GM21367 (cell line): ENCODE measurements at regions not wholly inside any gene's neighbourhood (a gene's known extent, or its start where the extent isn't known, plus 50 kb on each side); places are given as distances from the start of the nearest gene placed in this dataset.

Source experiments
- ATAC-seq: cut with Tn5 transposase; IDR thresholded peaks from one replicate; pipeline ENCODE4 v1.9.1; 2021; ENCODE audit not compliant: unreplicated experiment

DNA sequence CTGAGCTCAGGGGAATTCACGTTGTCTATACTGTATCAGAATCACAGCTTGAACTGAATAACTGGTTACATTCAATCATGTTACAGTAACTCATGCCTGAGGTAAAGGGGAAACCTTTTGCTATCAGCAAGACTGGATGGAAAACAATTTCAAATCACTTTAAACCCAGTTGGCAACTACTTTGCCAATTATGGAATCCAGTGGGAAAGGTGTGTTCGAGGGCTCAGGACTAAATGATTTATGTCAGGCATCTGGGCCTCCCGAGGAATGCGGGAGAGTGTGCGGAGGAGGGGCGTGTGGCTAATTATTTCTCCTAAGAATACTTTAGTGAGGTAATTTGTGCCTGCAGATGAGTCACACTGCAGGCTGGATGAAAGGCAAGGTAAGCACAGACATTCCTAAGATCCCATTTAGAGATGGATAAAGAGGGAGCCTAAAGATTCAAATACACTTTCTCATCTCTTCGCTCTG, 100.1 kb downstream of the HRH4 start:
- ATAC-seq: no peak

DNA sequence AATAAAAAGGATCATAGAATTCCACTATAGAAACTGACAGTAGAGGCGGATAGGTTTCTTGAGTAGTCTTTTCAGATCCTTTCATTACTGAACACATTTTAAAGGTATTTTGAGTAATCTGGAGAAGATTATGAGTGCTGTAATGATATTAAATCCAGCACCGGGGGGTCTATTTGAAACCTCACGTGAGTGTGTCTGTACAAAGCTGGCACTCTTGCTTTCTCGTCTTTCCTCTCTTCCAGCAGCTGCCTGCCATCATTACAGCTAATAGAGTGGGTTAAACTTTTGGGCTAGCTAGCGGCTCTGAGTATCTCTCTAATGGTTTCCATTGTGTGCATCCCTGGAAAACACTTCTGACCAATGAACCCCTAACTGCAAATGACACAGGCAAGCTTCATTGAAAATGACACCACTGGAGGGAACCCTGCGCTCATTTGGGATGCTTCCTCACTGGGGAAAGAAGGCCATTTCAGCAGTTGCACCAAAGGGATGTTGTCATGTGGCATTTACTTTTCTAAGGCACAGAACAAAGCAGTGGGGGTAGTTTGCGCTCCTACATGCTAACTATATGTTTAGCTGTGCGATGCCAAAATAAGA, 101.0 kb downstream of the HRH4 start:
- ATAC-seq: no peak

DNA sequence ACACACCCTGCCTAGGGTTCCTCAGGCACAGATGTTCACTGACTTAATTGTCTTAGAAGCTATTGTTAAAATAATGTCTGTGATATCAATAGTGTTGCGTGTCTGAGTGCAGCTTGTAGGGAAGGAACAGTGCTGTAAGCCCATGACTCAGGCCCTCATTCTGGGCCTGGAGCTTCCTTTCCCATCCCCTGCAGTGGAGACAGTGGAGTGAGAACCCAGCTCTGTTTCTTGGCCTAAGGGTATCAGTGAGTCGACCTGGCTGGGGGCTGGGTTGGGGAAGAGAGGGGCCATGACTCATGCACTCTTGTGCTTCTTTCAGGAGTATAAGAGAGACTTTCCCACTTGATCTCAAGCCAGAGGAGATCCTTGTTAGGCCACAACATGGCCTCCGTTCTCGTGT, 106.8 kb downstream of the HRH4 start:
- ATAC-seq: no peak

DNA sequence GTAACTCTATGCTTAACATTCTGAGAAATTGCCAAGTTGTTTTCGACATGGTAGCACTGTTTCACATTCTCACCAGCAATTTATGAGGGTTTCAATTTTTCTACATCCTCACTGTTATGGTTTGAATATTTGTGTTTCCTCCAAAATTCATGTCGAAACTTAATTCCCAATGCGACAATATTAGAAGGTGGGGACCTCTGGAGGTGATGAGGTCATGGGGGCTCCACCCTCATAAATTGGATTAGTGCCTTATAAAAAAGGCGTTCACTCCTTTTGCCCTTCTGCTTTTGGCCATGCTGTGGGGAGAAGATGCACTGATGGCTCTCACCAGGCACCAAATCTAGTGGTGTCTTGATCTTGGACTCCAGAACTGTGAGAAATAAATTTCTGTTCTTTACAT, 110.3 kb downstream of the HRH4 start:
- no peak for ATAC-seq

DNA sequence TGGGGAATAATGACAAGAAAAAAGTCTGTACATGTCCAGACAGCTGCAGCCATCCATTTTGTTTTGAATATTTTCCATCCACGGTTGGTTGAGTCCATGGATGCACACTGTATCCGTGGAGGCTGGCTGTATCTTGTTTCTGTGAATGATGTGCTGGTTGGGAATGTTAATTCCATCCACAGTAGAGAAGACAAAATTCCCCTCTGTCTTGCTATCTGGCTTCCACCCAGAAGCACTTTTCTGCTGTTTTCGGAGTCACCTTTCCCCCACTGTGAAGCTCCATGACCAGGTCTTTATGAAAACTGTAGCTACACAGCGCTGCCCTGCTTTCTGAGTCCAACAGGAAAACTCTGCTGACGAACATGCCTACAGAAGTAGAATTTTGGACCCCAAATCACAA, 122.3 kb downstream of the HRH4 start:
- ATAC-seq: no peak

DNA sequence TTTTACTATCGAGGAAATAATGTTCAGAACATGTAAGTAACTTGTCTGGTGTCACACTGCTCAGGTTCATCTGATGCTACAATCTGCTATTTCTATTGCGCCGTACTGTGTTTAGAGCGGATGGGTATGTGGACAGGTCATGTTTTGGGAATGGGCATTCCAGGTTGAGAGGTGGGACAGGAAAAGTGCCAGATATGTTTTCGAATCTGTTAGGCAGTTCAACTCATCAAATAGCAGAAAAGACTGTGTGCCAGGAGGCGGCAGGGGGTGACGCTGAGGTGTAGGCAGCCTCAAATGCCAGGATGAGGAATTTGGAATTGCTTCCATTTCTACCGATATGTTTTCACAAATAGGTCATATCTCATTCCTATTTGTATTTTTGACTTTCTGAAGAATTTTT, 123.8 kb downstream of the HRH4 start:
- ATAC-seq: no peak

DNA sequence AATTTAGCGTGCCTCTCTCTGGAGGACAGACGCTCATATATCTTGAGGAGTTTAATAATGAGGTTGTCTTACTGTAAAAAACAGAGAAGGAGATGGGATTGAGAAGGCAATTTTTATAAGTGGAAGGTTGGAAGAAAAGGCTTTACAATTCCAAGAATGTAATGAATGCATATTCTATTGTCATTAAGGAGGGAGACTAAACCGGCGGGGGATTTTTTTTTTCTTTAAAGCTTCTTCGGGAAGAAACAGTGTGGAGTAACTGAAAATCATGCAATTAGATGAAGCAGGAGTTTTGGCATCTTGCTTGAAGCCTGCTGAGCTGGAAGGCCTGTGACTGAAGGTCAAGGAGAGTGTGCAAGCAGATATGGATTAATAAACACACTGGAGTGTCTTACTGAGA, 124.4 kb downstream of the HRH4 start:
- no peak for ATAC-seq

DNA sequence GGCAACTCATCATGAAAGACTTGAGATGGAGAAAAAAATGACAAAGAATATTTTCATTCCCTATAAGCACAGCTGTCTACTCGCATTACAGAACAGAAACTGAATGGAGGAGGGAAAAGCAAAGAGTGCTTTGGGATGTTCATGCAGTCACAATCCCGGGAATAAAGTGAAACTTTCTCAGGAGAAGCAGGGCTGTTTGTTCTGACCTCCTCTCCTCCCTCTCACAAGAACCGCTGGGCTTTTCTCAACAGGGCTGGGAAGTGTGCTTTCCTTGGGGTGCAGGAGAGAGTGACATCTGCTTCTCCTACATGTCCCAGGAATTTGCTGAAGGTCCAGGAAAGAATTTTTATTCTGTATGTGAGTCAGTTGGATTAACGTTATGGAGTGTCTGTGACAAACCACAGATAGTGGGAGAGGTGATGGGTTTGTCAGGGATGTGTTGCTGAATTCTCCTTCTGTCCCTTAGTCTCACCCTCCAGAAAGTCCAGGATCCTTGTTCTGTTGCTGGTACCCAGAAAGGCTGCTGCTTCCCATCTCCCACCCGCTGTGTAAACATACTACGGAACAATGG, 125.6 kb downstream of the HRH4 start:
- ATAC-seq: no peak

DNA sequence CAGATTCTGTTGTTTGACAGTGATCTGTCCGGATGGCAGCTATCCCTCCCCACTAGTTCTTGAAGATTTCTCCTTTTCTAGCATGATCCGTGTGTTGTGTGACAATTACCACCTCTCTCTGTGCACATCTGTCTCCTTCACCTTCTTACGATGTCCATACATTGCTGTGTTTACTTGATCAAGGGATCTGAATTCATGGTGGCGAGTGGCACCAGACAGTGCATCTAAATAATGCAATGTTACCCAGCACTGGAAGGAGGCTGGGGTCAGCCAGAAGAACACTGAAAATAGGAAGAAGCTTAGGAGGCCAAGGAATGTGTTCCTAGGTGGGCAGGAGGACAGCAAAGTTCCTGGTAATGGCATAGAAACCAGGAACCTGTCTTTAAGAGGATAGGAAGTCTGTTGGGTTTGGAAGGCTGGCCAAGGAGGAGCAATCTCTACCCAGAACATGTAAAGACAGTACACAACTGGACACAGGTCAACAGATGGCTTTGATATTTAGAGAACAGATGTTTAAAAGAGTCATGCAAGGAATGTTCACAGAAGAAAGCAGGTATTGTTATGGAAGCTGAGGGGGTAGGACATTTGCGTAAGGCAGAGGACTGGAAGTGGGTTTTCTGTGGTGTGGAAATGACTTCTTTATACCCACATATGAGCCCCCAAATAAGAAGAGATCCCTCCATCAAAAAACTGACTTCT, 126.4 kb downstream of the HRH4 start:
- no peak for ATAC-seq

DNA sequence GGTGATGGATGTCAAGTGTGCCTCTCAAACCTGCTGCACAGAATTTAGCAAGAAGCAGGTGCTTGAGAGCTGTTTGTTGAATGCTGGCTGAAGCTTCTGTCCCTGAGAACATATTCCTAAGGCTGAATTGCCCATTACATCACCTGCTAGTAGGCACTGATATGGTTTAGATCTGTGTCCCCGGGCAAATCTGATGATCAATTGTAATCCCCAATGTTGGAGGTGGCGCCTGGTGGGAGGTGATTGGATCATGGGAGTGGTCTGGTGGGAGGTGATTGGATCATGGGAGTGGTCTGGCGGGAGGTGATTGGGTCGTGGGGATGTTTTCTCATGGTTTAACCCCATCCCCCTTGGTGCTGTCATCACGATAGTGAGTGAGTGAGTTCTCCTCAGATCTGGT, 128.0 kb downstream of the HRH4 start:
- ATAC-seq: no peak

DNA sequence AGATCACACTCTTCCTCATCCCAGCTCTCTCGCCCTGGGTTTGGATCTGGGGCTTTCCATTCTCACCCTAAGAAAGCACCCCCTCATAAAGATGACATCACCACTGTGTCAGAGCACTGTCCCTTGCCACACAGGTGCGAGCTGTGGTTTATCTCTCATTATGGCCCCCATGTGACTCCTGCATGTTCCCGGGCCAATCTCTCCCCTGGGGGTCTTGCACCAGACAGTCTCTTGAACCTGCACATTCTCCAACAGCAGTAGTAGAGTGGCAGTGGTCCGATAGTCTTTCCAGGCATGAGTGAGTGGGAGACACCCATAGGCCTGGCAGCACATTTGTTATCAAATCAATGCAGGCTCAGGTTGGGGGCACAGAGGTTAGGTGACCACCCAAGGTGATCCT, 130.5 kb downstream of the HRH4 start:
- no peak for ATAC-seq

DNA sequence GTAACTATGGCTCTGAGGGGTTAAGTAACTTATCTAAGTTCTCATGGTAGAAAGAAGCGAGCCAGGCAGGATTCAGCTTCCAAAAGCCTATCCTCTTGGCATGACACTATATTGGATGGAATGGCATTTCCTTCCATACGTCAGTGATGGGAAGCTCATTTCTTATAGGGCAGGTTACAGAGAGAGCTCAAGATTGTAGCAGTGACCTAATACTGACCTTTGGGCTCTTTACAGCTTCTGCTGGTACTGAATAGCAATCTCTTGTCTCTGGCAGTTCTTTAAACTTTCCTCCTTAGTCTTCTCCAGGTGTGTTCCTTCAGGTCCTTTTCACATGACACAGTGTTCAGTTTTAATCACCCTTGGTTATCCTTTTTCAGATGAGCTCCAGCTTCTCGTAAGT, 133.0 kb downstream of the HRH4 start:
- ATAC-seq: no peak

DNA sequence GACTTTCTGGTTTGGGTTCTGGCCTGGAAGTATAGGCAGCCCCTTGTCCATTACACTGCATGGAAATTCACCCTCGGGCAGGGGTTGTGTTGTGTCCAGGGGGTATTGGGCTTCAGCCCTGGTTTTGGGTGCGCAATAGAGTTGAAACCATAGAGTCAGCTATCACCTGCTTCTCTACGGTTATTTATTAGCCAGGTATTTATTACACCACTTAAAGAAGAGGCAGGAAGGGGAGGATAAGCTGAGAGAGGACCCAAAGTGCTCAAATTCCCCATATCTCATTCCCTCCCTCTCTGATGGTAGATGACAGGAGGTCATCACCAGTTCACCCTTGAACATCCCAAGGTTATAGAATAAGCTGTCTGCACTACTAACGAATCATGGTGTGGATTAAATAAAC, 133.4 kb downstream of the HRH4 start:
- ATAC-seq: no peak

DNA sequence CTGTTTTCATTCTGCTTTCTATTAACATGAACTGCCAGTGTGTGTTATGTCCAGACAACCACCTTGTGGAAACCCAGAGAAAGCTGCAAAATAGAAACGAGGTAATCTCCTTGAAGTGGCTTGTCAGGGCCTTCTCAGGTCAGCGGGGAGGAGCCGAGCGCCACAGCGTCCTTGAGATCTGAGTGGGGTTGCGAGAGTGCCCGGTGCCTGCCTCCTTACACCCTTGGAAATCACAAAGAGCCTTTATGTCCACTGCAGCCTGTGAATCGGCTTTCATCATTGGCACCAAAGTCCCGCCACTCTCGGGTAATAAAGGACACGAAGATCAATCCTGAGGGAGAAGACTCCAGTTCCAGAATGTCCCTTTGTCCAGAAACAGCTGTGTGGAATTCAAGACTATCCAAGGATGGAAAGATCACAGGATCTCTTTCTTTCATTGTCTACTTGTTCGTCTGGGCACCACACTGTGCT, 135.2 kb downstream of the HRH4 start:
- ATAC-seq: no peak

DNA sequence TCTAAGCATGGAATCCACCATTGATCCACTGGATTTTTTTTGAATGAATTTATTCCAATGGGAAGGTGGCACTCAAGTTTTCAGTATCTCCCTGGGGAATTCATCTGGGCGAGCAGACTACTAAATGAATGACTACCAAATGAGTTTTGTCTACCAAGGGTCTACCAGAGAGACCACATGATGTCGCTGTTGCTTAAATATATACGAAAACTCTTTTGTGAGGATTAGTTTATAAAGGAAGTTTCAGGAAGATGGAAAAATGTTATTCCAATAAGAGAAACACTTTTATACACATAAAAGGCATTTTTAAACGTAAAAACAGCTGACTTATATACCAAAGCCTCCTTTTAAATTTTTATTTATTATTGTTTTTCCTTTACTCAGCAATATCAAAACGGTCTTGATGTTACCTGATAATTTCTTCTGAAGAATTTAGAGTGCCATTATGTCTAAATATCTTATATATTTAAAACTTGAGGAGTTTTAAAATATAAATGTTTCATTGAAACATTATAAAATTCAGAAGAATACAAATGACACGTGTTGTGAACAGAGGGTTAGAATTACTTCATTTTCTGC, 139.7 kb downstream of the HRH4 start:
- ATAC-seq: no peak

DNA sequence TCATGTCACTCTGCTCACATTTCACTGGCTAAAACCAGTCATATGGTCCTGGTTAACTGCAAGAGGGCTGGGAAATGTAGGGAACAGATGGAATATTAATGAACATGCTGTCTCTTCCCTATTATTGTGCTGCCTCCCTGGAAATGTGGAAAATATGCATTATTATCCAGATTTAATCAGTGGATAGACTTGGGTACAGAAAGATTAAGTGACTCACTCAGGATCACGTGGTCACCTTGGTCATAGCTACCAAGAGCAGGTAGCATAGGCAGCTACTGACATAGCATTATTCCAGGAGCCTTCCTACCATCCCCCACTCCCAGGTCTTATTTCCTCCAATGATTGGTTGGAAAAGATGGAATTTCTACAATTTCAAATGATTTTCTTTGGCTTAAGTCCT, 141.1 kb downstream of the HRH4 start:
- ATAC-seq: no peak

DNA sequence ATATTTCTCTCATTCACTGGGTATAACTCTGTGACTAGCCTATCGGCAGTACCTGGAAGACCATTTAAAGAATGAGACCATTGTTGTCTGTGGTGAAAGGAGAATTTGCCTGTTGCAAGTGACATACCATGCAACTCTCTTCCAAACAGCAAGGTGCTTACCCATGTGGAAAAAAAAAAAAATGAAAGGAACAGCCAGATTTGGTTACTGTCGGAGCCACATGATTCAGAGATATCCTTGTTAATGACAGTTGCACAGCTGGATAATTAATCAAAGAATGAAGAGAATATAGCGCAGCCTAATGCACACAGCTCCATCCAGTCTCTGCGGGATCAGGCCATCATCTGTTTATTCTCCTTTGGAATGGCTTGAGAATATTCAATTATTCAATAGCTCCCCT, 141.8 kb downstream of the HRH4 start:
- ATAC-seq: no peak

DNA sequence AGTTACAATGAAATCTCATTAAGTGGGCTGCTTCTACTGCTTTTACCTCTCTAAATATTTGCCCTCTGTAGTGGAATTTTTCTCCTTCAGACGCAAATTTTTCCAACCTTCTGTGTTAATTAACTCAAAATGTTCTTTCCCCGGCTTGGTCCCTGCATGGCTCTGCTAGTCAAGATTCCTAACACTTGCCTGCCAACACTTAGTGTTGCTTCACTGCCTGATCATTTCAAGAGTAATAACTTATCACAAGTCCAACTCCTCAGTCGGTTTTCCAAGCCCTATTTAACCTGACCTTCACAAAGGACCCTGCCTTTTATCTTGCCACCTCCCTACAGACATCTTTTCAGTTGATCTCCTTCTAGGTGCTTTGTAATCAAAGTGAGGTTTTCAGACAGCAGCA, 142.7 kb downstream of the HRH4 start:
- no peak for ATAC-seq

DNA sequence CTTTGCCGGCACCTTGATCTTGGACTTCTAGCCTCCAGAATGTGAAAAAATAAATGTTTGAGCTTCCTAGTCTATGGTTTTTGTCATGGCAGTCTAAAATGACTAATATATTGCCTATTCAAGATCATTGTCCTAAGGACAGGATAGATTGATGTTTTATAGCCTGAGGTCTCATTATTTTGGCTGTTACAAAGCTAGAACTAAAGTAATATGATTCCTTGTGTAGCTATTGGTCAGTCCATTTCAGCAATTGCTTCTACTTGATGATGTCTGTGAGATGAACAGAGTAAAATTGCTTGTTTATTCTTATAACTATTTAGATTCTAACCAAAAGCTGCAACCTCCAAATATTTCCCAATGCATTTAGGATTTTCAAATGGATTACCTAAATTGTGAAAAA, 145.0 kb downstream of the HRH4 start:
- no peak for ATAC-seq

DNA sequence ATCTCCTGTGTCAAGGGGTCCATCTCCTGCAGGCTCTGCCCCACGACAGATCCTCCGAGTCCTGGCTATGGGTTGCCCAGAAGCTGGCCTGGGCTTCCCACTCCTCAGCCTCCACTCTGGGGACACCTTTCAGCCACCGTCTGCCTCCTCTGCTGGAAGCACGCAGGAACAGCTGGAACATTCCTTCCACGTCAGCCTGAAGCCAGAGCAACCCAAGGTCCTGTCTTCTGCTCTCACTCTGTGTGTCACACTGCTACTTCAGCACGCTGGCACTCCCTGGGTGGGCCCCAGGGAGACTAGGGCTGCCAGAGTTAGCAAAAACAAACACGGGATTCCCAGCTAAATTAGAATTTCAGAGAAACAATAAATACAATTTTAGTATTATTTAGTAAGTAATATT, 148.8 kb downstream of the HRH4 start:
- no peak for ATAC-seq

DNA sequence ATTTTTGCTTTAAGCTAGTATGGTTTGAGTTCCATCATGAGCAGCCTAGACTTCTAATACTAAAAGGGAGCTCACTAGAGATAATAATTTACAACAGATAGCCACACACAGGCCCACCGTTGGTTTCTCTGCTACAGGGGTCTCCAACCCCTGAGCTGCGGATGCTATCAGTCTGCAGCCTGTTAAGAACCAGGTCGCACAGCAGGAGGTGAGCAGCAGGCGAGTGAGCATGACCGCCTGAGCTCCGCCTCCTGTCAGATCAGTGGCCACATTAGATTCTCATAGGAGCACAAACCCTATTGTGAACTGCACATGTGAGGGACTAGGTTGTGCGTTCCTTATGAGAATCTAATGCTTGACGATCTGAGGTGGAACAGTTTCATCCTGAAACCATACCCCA, 150.6 kb downstream of the HRH4 start:
- ATAC-seq: no peak

DNA sequence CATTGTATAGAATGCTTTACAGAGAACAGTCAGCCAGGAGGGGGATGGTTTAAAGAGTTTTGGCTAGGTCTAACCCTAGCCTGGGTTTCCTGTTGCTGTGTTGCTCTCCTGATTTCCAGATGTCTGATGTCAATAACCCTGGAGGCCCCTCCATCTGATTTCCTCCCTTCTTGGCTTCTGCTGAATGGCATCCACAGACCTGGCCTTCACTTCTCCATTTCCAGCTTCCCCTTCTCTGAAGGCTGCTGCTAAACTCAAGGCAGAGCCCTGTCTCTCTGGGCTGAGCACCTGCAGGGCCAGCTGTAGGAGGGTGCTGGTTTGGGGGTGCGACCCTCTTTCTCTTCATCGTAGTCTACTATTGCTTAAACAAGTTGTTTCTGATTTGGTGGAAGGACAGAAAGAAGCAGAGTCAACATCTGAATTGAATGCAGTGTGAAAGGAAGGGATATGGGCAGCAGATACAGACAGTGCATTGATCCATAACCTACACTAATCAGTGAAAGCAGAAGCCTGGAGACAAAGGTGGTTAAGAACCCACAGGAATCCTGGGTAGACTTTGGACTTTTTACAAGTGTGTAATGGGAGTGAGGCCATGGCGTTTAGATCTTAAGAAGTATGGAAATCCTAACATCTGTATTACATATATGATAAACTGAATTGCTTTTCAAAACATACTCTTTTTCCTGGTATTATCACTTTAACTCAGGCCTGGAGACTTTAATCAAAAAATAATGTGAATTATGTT, 153.6 kb downstream of the HRH4 start:
- ATAC-seq: no peak
